Thyroid gland (tissue), 4 donors: ENCODE measurements at regions not wholly inside any gene's neighbourhood (a gene's known extent, or its start where the extent isn't known, plus 50 kb on each side); places are given as distances from the start of the nearest gene placed in this dataset.

Experiments used
- DNase-seq, 2 donors: peaks; one replicate each; pipeline ENCODE4 v3.0.0-alpha.2; 2019
- H3K27ac ChIP-seq, 3 donors: fragments of 200-600 bp; sonication (generic); 1 replicate in 2 of 3; 2 replicates in 1 of 3; pipeline ENCODE4 v1.5.1; 2016 to 2019; ENCODE audit warnings: mild to moderate bottlenecking in 1 of 3, moderate library complexity in 1 of 3
- H3K27me3 ChIP-seq: fragments of 200-600 bp; sonication (generic); one replicate; pipeline ENCODE4 v1.5.1; 2019
- H3K36me3 ChIP-seq, 2 donors: fragments of 200-600 bp; sonication (generic); one replicate each; pipeline ENCODE4 v1.5.1; 2016 to 2019
- H3K4me1 ChIP-seq, 2 donors: fragments of 200-600 bp; sonication (generic); one replicate each; pipeline ENCODE4 v1.5.1; 2017 to 2019
- H3K4me3 ChIP-seq, 3 donors: fragments of 200-600 bp; sonication (generic); replicated peaks in 1 of 3; 1 replicate in 2 of 3; 2 replicates in 1 of 3; pipeline ENCODE4 v1.5.1; 2016; ENCODE audit warnings: mild to moderate bottlenecking in 1 of 3
- H3K9me3 ChIP-seq: fragments of 200-600 bp; sonication (generic); one replicate; pipeline ENCODE4 v1.5.1; 2017
- CTCF ChIP-seq, 6 experiments: fragments of 200-600 bp in 3 of 6; fragments of 450-650 bp in 3 of 6; sonication (generic) in 3 of 6; IDR thresholded peaks; one replicate each; pipeline ENCODE4 v1.5.1; 2016 to 2019; ENCODE audit warnings: antibody characterized with exemption in 6 of 6, mild to moderate bottlenecking in 2 of 6, inconsistent platforms in 1 of 6, moderate library complexity in 1 of 6
- POLR2A ChIP-seq, 2 donors: fragments of 450-650 bp; IDR thresholded peaks; one replicate each; pipeline ENCODE4 v1.6.1; 2017; ENCODE audit warnings: antibody characterized with exemption in 2 of 2, mild to moderate bottlenecking in 2 of 2, moderate library complexity in 1 of 2
- WGBS, 2 donors: methylation state at CpG; one replicate each; pipeline ENCODE4 v1.1.5; 2017; 5-methylcytosine and 5-hydroxymethylcytosine counted together
- intact Hi-C: fragments of 100-400 bp; cut with DNase I; formaldehyde crosslinking; loops from one replicate; pipeline ENCODE4 v1.15.1; 2023

- 3 to 5% methylated on average over 7 of the region's 7 CpGs for WGBS, 2 donors
- Histone ChIP-seq H3K27ac (no peak overlapping the region), H3K9me3 (no peaks in the 10 kb centered on the region), H3K36me3 (no peaks in the 10 kb centered on the region), H3K4me1 (no peaks in the 10 kb centered on the region), H3K4me3 (no peak overlapping the region), H3K27me3 (peaks cover 62% of the 10 kb centered on the region)
- TF ChIP-seq POLR2A (IDR thresholded peaks at IDR 0.05) (no peak), CTCF (IDR thresholded peaks at IDR 0.05) (no peak)
- no peak for DNase-seq
- intact Hi-C loops: no loop called here
Measured at GRCh38 chr6:28811873-28812272, 111.9 kb downstream of the TRIM27 start.

DNA sequence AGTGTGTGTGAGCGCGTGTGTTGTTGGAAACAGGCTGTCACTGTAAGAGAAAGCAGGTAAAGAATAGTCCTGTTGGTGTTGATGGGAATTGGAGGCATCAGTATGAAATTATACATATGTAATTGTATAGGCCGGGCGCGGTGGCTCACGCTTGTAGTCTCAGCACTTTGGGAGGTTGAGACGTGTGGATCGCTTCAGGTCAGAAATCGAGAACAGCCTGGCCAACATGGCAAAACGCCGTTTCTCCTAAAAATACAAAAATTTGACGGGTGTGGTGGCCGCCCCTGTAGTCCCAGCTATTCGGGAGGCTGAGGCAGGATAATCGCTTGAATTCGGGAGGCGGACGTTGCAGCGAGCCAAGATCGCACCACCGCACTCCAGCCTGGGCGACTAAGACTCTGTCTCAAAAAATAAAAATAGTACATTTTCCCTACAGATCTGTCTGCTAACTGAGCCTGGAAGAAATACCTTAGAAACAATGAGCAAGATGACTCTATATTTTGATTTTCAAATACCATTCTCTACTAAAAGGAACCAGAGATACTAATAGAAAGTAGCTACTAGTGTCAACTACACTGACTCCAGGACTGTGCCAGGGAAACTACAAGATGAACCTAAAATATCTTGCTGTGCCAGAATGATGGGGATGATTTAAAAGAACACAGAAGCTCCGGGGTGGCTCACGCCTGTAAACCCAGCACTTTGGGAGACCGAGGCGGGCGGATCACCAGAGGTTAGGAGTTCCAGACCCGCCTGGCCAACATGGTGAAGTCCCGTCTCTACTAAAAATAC, 110.8 kb downstream of the TRIM27 start:
- 11% methylated on average over 29 of the region's 29 CpGs for WGBS, 2 donors
- intact Hi-C loops: no loop called here
- Histone ChIP-seq H3K4me3 (no peak overlapping the region), H3K27me3 (peaks cover 62% of the 10 kb centered on the region), H3K4me1 (no peaks in the 10 kb centered on the region), H3K36me3 (no peaks in the 10 kb centered on the region), H3K27ac (no peak overlapping the region), H3K9me3 (no peaks in the 10 kb centered on the region)
- no peak for TF ChIP-seq POLR2A (IDR thresholded peaks at IDR 0.05)
- no peak for TF ChIP-seq CTCF (IDR thresholded peaks at IDR 0.05)
- DNase-seq: no peak

DNA sequence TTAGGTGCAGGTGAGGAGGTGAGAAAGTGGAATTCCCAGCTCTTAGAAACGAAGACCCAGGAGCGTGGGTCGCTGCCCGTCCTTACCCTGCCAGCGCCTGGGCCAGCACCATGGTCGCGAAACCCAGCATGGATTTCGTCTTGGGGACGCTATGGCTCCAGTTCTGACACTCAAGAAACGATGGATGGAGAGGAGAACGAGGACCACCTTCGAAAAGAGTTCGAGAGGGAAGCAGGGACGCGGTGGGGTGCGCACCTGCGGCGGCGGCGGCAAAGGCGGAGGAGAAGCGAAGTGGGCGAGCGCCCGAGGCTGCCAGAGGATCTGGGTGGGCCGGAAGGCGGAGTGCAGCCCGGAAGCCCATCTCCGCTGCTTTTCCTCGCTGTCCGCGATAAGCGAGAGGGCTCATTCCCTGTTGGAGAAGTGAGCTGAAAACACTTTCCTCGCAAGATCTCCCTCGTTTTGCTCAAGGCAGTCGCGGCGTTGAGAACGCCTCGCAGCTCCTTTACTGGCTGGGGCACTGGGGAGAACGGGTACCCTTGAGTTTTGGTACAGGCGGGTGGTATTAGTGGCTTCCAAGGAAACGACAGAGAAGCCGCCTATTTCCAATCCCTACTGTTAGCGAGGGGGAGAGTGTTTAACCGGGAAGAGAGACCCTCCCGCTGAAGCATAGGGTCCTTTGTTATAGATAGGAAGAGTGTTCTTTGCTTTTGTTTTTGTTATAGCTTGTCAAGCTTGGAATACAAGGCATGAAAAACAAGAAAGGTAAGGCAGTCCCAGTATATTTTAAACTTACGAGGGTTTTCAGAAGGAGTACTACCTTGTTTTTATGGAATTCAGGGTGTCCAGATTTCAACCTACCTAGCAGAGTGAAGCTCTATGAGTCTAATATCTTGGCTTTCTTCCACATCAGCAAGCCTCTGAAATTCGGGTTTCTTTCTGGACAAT, 109.5 kb downstream of the TRIM27 start:
- Histone ChIP-seq H3K36me3 (no peaks in the 10 kb centered on the region), H3K9me3 (no peaks in the 10 kb centered on the region), H3K27ac (no peak overlapping the region), H3K27me3 (peaks cover 50% of the 10 kb centered on the region), H3K4me1 (no peaks in the 10 kb centered on the region), H3K4me3 (no peak overlapping the region)
- WGBS, 2 donors: 2 to 6% methylated on average over 44 to 48 of the region's 49 CpGs
- TF ChIP-seq CTCF (IDR thresholded peaks at IDR 0.05) (no peak), POLR2A (IDR thresholded peaks at IDR 0.05) (no peak)
- no peak for DNase-seq
- intact Hi-C loops: no loop called here

GRCh38 chr6:28816339-28816908, 107.4 kb downstream of the TRIM27 start:
- Histone ChIP-seq H3K27me3 (peaks cover 37% of the 10 kb centered on the region), H3K36me3 (no peaks in the 10 kb centered on the region), H3K4me1 (no peaks in the 10 kb centered on the region), H3K9me3 (no peaks in the 10 kb centered on the region), H3K27ac (no peak overlapping the region), H3K4me3 (no peak overlapping the region)
- intact Hi-C loops: no loop called here
- 9 to 10% methylated on average over 15 of the region's 15 CpGs for WGBS, 2 donors
- TF ChIP-seq POLR2A (IDR thresholded peaks at IDR 0.05) (no peak), CTCF (IDR thresholded peaks at IDR 0.05) (no peak)
- no peak for DNase-seq
